Mammary epithelial cell (primary cell): ENCODE measurements at regions not wholly inside any gene's neighbourhood (a gene's known extent, or its start where the extent isn't known, plus 50 kb on each side); places are given as distances from the start of the nearest gene placed in this dataset.

Experiments used
- CTCF ChIP-seq, 2 donors: IDR thresholded peaks in 1 of 2; conservative IDR thresholded peaks in 1 of 2; 2 replicates each; pipeline ENCODE4 v1.5.1; 2011 to 2012; ENCODE audit warnings: inconsistent platforms in 2 of 2, low read length in 2 of 2, mild to moderate bottlenecking in 2 of 2, control low read depth in 1 of 2, low read depth in 1 of 2; ENCODE audit not compliant: insufficient read depth in 1 of 2; ENCODE audit errors: extremely low read depth in 1 of 2
- EZH2 ChIP-seq: IDR thresholded peaks from 2 replicates; pipeline ENCODE4 v1.6.1; 2012; ENCODE audit warnings: low read length, inconsistent platforms, borderline replicate concordance

- TF ChIP-seq CTCF (conservative IDR thresholded peaks at IDR 0.05 in 1 of 2, IDR thresholded peaks at IDR 0.05 in 1 of 2; ENCODE audit: extremely low read depth in 1 of 2, insufficient read depth in 1 of 2, low read depth in 1 of 2, low read length in 2 of 2) (no peak), EZH2 (no peak)
These were observed 457.0 kb downstream of the ADAMTS20 start for GRCh38 chr12:43094886-43095575.
